H7 (cell line): ENCODE measurements at regions not wholly inside any gene's neighbourhood (a gene's known extent, or its start where the extent isn't known, plus 50 kb on each side); places are given as distances from the start of the nearest gene placed in this dataset.
A peak's percentile ranks its signal among the peaks of the same experiment; 100 is the strongest.
"Not testable (repeated sequence)": the region's sequence is repeated elsewhere in the genome, so short reads cannot be mapped to it uniquely, and the experiment has no call there.

Experiments used
- DNase-seq: peaks from one replicate; pipeline ENCODE4 v3.0.0; 2012
- H3K27me3 ChIP-seq: 2 replicates; pipeline ENCODE4 v1.6.0; 2011; ENCODE audit warnings: mild to moderate bottlenecking, low read length; ENCODE audit not compliant: control insufficient read depth, insufficient read depth
- H3K36me3 ChIP-seq: replicated peaks from 2 replicates; pipeline ENCODE4 v1.5.1; 2011; ENCODE audit warnings: low read length; ENCODE audit not compliant: control insufficient read depth, insufficient read depth
- H3K4me3 ChIP-seq: 2 replicates; pipeline ENCODE4 v1.5.1; 2011; ENCODE audit warnings: low read depth, mild to moderate bottlenecking, control low read depth, low read length, moderate library complexity; ENCODE audit not compliant: insufficient read depth

DNA sequence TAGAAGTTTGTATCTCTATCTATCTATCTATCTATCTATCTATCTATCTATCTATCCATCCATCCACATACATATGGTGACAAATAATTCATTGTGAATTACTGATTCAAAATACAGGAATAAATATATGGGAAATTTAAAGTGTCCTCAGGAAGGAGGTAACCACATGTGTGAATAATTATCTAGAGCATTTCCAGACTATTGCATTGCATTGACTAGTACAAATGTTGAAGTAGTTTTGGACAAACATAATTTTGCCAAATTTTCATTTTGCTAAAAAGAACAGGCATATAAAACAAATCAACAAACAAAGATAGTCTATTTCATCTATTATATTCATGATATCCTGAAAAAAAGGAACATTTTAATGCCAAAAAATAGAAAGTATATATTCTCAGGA is 192.7 kb downstream of the UTRN start:
- no peak for DNase-seq
- no peaks in the 10 kb centered on the region for H3K27me3 ChIP-seq
- H3K4me3 ChIP-seq, result no peak overlapping the region
- peaks cover 5% of the 10 kb centered on the region for H3K36me3 ChIP-seq

DNA sequence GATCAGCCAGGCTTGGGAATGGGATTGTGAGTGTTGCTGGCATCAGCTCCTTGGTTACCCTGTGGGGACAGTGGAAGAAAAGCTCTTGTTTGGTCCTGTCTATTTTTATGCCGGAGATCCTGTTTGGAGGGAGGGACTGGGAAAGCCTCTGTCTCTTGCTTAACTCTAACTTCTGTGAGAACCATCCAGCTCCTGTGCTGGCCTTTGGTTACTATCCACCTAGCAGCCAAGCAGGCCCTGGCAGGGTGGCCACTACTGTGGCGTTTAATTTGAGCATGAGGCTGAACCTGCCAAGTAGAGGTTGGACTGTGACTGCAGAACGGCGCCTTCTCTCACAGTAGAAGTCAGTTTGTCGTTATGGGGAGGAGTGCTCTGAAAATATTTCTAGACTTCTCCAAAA is 193.3 kb downstream of the UTRN start:
- H3K4me3 ChIP-seq, result no peak overlapping the region
- H3K27me3 ChIP-seq, result no peaks in the 10 kb centered on the region
- no peak for DNase-seq
- peaks cover 5% of the 10 kb centered on the region for H3K36me3 ChIP-seq

DNA sequence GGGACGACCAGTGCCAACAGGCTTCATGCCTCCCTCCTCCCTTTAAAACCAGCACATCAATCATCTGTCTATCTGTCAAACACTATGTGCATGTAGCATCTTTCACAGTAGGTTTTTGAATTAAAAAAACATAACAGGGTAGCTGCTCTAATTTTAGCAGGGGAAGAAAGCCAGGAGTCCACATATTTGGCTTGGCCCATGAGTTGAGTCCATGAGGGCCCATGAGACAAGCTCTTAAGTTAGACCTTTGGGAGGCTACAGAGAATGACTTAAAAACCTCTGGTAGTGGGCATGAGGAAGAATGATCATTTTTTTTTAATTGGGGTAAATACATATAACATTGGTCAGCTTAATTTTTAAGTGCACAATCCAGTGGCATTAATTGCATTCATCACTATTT is 194.9 kb downstream of the UTRN start:
- Histone ChIP-seq H3K27me3 (no peaks in the 10 kb centered on the region), H3K4me3 (no peak overlapping the region), H3K36me3 (peaks cover 3% of the 10 kb centered on the region)
- DNase-seq, result no peak

DNA sequence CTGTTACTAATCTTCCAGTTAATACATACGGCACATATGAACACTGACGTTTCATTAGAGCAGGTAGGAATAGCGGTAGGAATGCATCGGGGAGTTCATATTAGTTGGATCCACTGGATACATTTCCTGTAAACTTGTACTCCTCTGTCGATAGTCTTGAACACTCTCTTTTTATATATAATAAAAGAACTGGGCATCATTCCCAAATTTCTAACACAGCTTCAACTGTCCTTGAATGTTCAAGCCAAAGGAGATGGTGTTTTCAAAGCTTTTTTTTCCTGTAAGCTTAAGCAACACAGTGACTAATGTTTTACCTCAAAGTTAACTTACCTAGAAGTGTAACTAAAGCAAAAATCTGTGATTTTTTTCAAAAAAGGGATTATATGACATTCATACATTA is 195.3 kb downstream of the UTRN start:
- H3K36me3 ChIP-seq, result peaks cover 4% of the 10 kb centered on the region

DNA sequence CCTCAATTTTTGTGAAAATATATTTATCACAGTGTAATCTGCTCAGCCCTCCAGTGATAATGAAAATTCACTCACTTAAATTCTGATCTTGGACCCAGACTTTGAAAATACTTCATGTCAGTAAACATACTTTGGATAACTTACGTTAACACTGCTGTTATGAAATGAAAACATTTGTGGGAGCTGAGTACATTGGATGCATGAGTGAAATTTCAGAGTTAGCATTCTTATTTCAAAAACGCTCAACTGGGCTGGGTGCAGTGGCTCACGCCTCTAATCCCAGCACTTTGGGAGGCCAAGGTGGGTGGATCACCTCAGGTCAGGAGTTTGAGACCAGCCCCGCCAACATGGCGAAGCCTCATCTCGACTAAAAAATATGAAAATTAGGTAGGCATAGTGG is 196.4 kb downstream of the UTRN start:
- no peaks in the 10 kb centered on the region for H3K27me3 ChIP-seq
- peaks cover 8% of the 10 kb centered on the region for H3K36me3 ChIP-seq
- DNase-seq, result no peak
- H3K4me3 ChIP-seq, result no peak overlapping the region

More for the DNA sequence above, 195.3 kb downstream of the UTRN start:
- DNase-seq, result no peak
- Histone ChIP-seq H3K4me3 (no peak overlapping the region), H3K27me3 (no peaks in the 10 kb centered on the region)

DNA sequence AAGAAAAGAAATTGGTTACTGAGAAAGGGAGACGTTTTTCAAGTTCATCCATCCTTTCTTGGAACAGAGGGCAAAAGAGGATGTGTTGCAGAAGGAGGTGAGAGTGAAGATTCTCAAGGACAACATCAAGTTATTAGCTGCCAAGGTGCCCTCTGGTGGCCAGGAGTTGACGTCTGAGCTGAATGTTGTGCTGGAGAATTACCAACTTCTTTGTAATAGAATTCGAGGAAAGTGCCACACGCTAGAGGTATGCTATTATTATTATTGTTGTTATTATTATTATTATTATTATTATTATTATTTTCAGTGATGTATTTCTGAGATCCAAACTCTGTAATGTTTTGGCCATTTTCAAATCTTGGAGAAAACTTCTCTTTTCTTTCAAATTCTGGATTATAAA is 197.0 kb downstream of the UTRN start:
- H3K27me3 ChIP-seq, result no peaks in the 10 kb centered on the region
- DNase-seq, result peak; percentile 60
- H3K4me3 ChIP-seq, result no peak overlapping the region
- peaks cover 8% of the 10 kb centered on the region for H3K36me3 ChIP-seq

DNA sequence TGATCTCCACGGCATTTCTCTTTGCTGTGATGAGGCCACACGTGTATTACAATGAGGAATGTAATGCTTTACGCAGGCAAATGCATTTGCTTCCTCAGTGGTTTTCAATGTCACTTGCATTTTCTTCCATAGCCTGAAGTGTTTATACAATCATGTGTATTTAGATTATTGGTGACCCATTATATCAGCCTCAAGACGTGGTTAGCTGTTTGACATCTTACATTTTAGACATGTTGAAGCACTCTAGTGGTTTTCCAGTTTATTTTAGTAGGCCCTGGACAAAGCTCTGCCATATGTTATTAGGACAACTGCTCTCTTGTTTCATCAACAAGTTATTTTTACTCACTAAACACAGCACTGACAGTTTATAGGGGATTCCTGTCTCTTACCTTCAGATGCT is 200.4 kb downstream of the UTRN start:
- peaks cover 8% of the 10 kb centered on the region for H3K36me3 ChIP-seq
- no peak overlapping the region for H3K4me3 ChIP-seq
- H3K27me3 ChIP-seq, result no peaks in the 10 kb centered on the region
- no peak for DNase-seq

DNA sequence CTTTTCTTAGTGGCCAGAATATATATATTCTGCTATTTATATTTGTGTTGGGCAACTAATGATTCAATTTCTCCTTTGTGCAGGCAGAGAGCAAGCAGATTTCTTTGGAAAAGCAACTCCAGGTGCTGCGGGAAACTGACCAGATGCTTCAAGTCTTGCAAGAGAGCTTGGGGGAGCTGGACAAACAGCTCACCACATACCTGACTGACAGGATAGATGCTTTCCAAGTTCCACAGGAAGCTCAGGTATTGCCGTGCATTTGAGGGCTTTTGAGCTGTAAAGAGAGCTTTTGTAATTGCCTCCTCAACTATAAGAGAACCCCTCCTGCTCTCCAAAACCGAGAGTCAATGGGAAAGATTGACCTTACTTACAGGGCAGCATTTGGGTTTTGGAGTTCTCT is 203.5 kb downstream of the UTRN start:
- Histone ChIP-seq H3K27me3 (no peaks in the 10 kb centered on the region), H3K36me3 (peaks cover 13% of the 10 kb centered on the region), H3K4me3 (no peak overlapping the region)
- DNase-seq, result no peak

DNA sequence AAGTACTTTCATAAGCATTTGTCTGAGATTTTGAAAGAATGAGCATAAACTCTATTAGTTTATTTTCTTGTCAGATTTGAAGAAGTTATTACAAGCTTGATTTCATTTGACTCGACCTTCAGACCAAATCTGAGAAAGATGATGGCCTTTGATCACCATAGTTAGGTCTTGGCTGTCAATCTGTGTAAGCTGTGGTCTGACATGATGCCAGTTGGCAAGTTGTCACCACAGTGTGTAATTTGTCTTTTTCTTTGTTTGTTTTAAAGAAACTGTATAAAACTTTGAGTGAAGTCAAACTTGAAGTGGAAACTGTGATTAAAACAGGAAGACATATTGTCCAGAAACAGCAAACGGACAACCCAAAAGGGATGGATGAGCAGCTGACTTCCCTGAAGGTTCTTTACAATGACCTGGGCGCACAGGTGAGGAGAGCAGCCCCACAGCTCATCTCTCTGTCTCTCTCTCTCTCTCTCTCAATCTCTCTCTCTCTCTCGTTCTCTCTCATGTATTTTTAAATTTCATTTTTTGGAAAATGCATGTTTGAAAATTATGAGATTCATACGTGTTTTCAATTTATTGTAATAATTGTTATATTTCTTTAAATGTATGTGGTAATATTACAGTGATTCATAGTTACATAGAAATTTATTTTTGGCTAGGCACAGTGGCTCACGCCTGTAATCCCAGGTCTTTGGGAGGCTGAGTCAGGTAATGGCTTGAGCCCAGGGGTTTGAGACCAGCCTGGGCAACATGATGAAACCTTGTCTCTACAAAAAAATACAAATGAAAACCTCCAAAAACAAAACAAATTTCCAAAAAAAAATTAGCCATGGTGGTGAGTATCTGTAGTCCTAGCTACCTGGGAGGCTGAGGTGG is 208.1 kb downstream of the UTRN start:
- Histone ChIP-seq H3K4me3 (no peak overlapping the region), H3K27me3 (no peaks in the 10 kb centered on the region), H3K36me3 (peaks cover 7% of the 10 kb centered on the region)
- no peak for DNase-seq

DNA sequence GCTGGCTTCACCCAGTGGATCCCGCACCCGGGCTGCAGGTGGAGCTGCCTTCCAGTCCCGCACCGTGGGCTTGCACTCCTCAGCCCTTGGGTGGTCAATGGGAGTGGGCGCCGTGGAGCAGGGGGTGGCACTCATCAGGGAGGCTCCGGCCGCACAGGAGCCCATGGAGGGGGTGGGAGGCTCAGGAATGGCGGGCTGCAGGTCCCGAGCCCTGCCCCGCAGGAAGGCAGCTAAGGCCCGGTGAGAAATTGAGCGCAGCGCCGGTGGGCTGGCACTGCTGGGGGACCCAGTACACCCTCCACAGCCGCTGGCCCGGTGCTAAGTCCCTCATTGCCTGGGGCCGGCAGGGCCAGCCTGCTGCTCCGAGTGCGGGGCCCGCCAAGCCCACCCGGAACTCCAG is 209.9 kb downstream of the UTRN start:
- H3K4me3 ChIP-seq, DNase-seq, H3K36me3 ChIP-seq, H3K27me3 ChIP-seq: not testable (repeated sequence)

DNA sequence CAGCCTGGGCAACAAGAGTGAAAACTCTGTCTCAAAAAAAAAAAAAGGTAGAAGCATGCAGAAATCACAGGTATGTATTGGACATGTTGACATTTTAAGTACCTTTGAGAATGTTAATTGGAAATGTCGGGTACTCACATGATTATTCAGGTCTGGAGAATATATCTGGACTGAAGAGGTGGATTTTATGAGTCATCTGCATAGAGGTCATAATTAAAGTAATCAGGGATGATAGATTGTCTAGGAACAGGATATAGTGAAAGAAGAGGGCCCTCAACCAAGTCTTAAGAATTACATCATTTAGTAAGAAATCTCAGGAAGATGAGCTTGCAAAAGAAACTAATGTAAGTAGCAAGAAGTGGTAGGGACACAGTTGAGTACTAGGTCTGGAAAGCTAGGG is 212.5 kb downstream of the UTRN start:
- DNase-seq, result no peak
- H3K36me3 ChIP-seq, result peaks cover 2% of the 10 kb centered on the region

DNA sequence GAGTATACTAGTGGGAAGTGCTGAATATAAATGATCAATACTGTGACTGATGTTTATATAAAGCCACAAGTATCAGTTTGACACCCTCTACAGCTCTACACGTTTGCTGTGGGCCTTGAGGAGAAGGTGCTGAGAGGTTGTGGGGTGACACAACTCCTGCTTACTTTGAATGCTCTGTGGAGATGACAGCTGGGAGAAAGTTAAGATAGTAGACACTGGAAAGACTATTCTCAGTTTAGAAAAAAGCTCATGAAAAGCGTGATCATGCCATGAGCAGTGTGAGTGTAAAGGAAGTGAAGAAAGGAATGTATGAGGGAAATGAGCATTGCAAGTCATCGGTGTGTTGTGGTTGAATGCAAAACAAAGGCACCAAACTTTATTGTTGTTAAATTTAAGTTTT is 215.8 kb downstream of the UTRN start:
- no peak for DNase-seq
- Histone ChIP-seq H3K27me3 (no peaks in the 10 kb centered on the region), H3K36me3 (no peaks in the 10 kb centered on the region; the same call in 1 of the 2 replicates), H3K4me3 (no peak overlapping the region)

More for the DNA sequence above, 212.5 kb downstream of the UTRN start:
- Histone ChIP-seq H3K27me3 (no peaks in the 10 kb centered on the region), H3K4me3 (no peak overlapping the region)

DNA sequence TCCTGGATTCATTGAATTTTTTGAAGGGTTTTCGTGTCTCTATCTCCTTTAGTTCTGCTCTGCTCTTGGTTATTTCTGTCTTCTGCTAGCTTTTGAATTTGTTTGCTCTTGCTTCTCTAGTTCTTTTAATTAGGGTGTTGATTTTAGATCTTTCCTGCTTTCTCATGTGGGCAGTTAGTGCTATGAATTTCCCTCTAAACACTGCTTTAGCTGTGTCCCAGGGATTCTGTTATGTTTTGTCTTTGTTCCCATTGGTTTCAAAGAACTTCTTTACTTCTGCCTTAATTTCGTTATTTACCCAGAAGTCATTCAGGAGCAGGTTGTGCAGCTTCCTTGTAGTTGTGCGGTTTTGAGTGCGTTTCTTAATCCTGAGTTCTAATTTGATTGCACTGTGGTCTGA is 220.1 kb downstream of the UTRN start:
- DNase-seq, H3K27me3 ChIP-seq, H3K4me3 ChIP-seq, H3K36me3 ChIP-seq: not testable (repeated sequence)

DNA sequence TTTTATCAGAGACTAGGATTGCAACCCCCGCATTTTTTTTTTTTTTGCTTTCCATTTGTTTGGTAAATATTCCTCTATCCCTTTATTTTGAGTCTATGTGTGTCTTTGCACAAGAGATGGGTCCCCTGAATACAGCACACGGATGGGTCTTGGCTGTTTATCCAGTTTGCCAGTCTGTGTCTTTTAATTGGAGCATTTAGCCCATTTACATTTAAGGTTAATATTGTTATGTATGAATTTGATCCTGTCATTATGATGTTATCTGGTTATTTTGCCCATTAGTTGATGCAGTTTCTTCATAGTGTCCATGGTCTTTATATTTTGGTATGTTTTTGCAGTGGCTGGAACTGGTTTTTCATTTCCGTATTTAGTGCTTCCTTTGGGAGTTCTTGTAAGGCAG is 220.9 kb downstream of the UTRN start:
- not testable (repeated sequence) for H3K4me3 ChIP-seq, H3K36me3 ChIP-seq, H3K27me3 ChIP-seq, DNase-seq

DNA sequence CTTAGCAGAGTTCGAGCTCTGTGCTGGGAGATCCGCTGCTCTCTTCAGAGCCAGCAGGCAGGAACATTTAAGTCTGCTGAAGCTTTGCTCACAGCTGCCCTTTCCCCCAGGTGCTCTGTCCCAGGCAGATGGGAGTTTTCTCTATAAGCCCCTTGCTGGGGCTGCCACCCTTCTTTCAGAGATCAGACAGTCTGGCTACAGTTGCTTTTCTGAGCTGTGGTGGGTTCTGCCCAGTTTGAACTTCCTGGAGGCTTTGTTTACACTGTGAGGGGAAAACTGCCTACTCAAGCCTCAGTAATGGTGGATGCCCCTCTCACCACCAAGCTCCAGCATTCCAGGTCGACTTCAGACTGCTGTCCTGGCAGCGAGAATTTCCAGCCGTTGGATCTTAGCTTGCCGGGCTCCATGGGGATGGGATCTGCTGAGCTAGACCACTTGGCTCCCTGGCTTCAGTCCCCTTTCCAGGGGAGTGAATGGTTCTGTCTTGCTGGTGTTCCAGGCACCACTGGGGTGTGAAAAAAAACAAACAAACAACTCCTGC is 222.7 kb downstream of the UTRN start:
- not testable (repeated sequence) for H3K4me3 ChIP-seq, H3K27me3 ChIP-seq, H3K36me3 ChIP-seq, DNase-seq
